HG02938 (cell line): ENCODE measurements at regions not wholly inside any gene's neighbourhood (a gene's known extent, or its start where the extent isn't known, plus 50 kb on each side); places are given as distances from the start of the nearest gene placed in this dataset.

ENCODE experiments used
- ATAC-seq: cut with Tn5 transposase; IDR thresholded peaks from one replicate; pipeline ENCODE4 v1.9.1; 2021; ENCODE audit warnings: mild to moderate bottlenecking, moderate library complexity; ENCODE audit not compliant: unreplicated experiment

DNA sequence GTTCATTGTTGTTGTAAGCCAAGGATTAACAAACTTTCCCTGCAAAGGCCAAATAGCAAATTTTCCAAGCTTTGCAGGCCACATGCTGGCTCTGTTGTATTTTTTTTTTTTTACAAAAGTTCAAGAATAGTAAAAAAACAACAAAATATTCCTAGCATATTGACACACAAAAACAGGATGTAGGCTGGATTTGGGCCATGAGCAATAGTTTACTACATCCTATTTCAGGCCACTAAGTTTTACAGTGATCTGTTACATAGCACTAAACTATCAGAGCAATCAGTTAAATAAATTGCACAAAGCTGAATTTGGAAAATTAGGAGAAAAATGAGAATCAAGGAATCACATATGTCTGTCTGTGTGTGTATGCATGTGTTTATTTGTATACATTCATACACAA lies 491.8 kb upstream of the GHITM start:
- ATAC-seq = no peak

DNA sequence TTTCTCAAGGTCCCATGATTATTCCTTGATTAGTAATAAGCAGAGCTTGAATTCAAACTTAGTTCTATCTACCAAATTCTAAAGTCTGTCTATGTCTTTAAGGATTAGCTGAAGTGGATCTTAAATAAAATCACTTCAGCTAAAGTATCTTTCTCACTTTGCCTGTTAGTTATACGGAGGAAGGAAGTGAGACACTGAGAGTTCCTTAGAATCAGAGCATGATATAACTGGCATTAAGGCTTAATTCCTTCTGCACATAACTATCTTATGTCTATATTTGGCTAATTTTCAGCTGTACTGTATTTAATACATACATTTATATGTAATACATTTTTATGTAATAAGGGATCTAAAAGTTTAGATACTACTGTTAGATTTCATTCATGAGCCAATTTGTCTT lies 491.1 kb upstream of the GHITM start:
- no peak for ATAC-seq

GRCh38 chr10:83649471-83649870 lies 489.8 kb upstream of the GHITM start:
- no peak for ATAC-seq

DNA sequence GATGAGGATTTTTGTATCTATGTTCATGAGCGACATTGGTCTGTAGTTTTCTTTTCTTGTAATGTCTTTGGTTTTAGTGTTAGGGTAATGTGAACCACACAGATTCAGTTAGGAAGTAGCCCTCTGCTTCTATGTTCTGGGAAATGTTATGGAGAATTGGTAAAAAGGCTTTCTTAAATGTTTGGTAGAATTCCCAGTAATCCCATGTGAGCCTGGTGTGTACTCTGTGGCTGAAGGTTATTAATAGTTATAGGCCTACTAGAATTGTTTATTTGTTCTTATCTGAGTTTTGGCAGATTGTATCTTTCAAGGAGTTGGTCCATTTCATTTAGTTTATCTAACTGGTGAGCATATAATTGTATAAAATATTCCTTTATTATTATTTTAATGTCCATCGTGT lies 484.6 kb upstream of the GHITM start:
- no peak for ATAC-seq

- ATAC-seq = no peak
These were observed 482.4 kb upstream of the GHITM start for GRCh38 chr10:83656924-83657323.

GRCh38 chr10:83657487-83657886 lies 481.8 kb upstream of the GHITM start:
- ATAC-seq = no peak

DNA sequence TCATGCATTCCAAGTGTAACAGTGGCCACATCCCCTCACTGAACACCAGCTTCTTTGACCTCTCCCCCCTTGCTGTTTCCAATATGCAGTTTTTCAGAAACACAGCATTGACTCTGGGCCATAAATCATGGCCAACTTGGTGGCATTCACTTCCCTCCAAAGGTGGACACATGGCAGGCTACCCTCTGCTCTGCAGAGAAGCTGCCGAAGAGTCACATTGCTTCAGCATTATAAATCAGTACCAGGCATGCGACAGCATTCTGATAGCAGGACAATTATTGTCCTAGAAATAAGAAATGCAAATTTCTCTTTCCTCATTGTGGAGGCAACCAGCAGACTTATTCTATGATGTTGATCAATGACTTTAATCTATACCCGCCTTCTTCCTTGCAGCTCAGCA lies 475.4 kb upstream of the GHITM start:
- no peak for ATAC-seq

DNA sequence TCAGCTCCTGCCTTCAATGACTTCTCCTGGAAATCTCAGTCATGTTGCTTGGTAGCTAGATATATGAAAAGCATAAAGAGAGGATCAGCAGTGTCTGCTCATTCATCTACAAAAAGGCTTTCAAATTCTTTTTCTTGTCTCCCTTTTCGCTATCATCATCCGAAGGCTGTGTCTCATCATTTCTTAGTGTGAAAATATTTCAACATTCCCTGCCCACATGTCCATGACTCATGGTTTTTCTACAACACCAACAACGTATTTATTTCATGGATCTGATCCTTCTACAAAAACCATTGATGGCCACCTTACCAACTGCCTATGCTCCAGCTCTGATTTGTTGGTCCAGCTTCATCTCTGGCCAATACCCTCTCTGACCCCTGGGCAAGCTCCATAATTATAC lies 472.5 kb upstream of the GHITM start:
- ATAC-seq = no peak

DNA sequence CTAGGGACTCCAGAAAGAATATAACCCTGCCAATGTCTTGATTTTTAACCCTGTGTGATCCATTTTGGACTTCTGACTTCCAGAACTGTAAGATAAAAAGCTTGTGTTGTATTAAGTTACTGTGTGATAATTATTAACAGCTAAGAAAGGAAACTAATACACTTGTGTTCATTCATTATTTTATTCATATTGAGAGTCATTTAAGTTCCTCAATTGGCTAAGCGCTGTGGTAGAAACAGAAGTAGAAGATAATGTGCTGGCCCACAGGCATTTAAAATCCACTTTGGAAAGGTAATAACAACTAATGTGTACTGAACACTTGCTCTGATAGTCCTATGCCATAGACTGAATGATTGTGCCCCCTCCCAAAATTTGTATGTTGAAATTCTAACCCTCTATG lies 471.7 kb upstream of the GHITM start:
- no peak for ATAC-seq

GRCh38 chr10:83673316-83673715 lies 466.0 kb upstream of the GHITM start:
- no peak for ATAC-seq

DNA sequence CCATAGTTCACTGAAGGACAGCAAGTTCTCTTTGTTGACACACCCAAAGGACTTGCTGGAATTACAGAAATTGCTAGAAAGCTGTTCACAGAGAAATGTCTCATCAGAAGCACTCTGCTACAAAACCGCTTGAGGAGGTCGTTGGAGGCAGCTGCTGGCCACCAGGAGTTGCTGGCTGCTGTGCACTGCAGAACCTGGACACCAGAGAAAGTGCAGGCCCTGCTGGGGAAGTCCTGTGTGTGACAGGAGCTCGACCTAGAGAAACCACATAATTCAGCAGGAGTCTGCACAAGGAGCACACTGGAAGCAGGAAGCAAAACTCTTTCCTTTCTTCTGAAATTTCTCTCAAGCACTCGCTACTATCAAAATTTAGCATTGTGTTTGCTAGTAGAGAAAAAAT lies 461.5 kb upstream of the GHITM start:
- no peak for ATAC-seq

DNA sequence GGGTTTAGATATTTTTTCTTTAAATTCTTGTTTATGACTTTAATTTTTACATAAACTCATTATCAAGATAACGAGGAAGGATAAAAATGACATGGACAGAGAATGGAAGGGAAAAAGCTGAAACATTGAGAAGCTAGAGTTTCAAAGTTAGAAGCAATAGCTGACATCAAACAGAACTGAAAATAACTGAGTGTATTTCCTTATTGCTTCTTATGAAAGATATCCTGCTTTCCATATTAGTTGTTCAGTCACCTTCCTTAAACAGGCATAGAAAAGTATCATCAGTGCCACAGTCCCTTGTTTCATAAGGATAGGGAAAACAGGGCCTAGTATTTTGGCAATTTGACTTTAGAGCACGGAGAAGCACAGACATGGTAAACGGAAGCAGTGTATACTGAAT lies 460.5 kb upstream of the GHITM start:
- no peak for ATAC-seq

DNA sequence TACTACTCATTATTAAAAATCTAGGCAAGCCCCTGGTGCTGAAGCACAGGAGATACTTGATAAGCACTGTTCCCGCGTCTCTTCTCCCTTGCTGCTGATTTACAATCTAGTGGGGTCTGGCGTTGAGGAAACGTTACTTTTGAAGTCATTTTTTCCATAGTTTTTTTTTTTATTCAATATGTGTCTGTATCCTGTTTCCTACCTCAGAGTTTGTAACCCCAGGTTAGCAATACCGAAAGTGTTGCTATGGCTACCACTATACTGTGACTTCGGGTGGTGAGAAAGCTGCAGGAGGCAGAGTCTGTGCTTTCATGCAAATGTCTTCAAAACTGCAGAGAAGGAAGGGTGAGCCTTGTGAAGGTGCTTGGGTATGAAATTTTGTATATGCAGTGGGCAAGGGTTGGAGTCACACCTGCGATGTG lies 458.8 kb upstream of the GHITM start:
- ATAC-seq = peak; percentile 98

GRCh38 chr10:83682414-83682813 lies 456.9 kb upstream of the GHITM start:
- no peak for ATAC-seq

DNA sequence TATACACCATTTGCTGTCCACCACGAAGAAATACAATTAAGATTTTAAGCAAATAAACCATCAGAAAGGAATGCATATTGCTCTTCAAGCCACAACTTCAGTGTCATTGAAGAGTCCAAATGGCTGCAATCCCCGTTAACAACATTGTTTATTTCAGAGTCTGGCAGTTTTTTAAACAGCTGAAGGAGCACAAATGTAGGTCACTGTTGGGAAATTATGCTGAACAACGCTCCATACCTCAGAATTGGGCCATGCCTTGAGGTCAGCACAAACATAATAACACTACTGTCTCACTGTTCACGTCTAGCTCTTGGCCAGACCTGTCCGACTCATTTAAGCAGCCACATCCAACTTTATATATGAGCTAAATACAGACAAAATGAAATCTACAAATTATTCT lies 453.9 kb upstream of the GHITM start:
- ATAC-seq = no peak

GRCh38 chr10:83691791-83692596 lies 447.3 kb upstream of the GHITM start:
- ATAC-seq = no peak

GRCh38 chr10:83698899-83699298 lies 440.4 kb upstream of the GHITM start:
- no peak for ATAC-seq

- no peak for ATAC-seq
These were observed 437.5 kb upstream of the GHITM start for GRCh38 chr10:83701799-83702198.

DNA sequence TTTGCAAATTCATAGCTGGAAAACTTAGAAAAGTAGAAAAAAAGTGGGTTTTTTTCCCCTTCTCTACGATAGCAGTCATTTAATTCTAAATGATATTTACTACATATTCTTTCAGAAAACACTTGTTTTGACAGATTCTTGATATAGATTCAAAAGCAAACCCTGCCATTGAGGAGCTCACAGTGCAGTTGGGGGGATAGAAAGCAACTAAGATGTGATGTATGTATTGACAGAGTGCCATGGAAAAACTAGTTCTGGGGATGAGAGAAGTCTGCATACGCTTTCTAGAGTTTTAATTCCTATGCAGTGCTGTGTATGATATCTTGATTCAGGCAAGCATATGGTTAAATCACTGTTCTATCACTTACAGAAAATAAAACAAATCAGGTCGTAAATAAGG lies 436.6 kb upstream of the GHITM start:
- no peak for ATAC-seq

GRCh38 chr10:83706120-83706519 lies 433.2 kb upstream of the GHITM start:
- ATAC-seq = no peak

GRCh38 chr10:83706952-83707582 lies 432.2 kb upstream of the GHITM start:
- ATAC-seq = no peak

DNA sequence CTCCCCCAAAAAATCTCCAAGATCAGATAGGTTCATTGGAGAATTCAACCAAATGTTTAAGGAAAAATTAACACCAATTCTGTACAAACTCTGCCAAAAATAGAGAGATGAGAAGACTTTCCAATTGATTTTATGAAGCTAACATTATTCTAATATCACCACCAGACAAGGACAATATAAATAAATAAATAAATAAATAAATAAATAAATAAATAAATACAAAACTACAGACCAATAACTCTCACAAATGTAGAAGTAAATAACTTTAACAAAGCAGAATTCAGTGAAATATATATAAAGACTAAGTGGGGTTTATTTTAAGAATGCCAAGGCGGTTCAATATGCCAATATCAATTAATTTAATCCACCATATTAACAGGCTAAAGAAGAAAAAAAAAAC lies 425.9 kb upstream of the GHITM start:
- ATAC-seq = no peak

DNA sequence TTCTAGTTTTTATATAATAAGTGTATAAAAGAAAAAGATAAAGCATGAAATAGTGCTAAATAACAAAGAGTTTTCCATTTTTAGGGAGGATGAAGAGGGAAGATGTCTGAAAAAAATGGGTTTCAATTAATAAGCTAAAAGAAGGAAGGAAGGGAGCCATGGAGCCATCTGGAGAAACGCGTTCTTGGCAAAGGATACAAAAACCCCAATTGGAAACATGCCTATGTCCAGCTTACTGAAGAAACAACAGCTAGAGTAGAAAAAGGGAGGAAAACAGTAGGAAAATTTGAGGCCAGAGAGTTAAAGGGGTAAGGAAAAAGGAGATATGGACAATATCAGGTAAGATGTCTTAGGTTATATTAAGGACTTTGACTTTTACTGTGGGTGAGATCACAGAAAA lies 416.2 kb upstream of the GHITM start:
- ATAC-seq = no peak
